Tibial nerve (tissue), 4 donors: ENCODE measurements at regions not wholly inside any gene's neighbourhood (a gene's known extent, or its start where the extent isn't known, plus 50 kb on each side); places are given as distances from the start of the nearest gene placed in this dataset.

Experiments used
- EP300 ChIP-seq, 2 donors: sonication (generic); formaldehyde crosslinking; IDR thresholded peaks; one replicate each; pipeline ENCODE4 v1.6.1; 2017; ENCODE audit warnings: antibody characterized with exemption in 2 of 2, mild to moderate bottlenecking in 1 of 2
- POLR2A ChIP-seq, 2 donors: fragments of 450-650 bp; IDR thresholded peaks; one replicate each; pipeline ENCODE4 v1.6.1; 2017; ENCODE audit warnings: antibody characterized with exemption in 2 of 2, mild to moderate bottlenecking in 2 of 2, moderate library complexity in 2 of 2
- TF ChIP-seq, protein P1 (sequence below), 5 experiments: fragments of 200-600 bp in 3 of 5; fragments of 450-650 bp in 2 of 5; sonication (generic) in 3 of 5; IDR thresholded peaks; one replicate each; pipeline ENCODE4 v1.5.1; 2016 to 2019; ENCODE audit warnings: antibody characterized with exemption in 5 of 5, mild to moderate bottlenecking in 3 of 5, moderate library complexity in 2 of 5

DNA sequence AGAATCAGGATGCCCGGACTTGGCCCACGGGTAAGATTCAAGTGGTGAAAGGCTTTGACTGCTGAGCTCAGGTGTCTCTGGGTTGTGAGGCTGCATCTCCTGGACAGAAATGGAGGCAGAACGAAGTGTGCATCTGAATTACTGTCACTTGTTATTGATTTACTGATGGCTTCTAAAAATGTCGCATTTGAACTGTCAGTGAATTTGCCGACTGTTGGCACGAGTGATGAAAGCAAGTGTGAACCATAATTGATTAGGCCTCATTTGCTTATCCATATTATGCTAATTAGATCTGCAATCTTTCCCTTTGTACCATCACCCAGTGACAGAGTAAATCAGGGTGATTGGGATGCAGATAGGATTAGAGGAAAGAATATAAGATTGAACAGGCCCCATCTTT lies 252.4 kb downstream of the NUF2 start:
- TF ChIP-seq, protein P1, sequence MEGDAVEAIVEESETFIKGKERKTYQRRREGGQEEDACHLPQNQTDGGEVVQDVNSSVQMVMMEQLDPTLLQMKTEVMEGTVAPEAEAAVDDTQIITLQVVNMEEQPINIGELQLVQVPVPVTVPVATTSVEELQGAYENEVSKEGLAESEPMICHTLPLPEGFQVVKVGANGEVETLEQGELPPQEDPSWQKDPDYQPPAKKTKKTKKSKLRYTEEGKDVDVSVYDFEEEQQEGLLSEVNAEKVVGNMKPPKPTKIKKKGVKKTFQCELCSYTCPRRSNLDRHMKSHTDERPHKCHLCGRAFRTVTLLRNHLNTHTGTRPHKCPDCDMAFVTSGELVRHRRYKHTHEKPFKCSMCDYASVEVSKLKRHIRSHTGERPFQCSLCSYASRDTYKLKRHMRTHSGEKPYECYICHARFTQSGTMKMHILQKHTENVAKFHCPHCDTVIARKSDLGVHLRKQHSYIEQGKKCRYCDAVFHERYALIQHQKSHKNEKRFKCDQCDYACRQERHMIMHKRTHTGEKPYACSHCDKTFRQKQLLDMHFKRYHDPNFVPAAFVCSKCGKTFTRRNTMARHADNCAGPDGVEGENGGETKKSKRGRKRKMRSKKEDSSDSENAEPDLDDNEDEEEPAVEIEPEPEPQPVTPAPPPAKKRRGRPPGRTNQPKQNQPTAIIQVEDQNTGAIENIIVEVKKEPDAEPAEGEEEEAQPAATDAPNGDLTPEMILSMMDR (IDR thresholded peaks at IDR 0.05), result no peak
- no peak for TF ChIP-seq POLR2A (IDR thresholded peaks at IDR 0.05)
- no peak for TF ChIP-seq EP300 (IDR thresholded peaks at IDR 0.05)
